ENCODE measurements at regions not wholly inside any gene's neighbourhood (a gene's known extent, or its start where the extent isn't known, plus 50 kb on each side); places are given as distances from the start of the nearest gene placed in this dataset.

DNA sequence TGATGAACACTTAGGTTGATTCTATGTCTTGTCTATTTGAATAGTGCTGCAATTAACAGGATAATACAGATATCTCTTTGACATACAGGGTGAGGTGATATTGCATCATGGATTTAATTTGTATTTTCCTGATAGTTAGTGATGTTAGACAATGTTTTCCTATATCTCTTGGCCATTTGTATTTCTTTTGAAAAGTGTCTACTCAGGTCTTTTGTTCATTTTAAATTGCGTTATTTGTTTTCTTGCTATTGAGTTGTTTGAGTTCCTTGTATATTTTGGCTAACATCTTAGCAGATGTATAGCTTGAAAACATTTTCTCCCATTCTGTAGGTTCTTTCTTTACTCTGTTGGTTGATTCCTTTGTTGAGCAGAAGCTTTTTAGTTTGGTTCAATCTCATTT, 460.6 kb downstream of the CCDC91 start:
- in situ Hi-C loops (cut with HindIII; ENCODE audit: low pct_unique_long_range_greater_than_20kb, low sequenced_read_pairs): no loop called here
- no peak for DNase-seq (ENCODE audit: low read depth, low spot score)

DNA sequence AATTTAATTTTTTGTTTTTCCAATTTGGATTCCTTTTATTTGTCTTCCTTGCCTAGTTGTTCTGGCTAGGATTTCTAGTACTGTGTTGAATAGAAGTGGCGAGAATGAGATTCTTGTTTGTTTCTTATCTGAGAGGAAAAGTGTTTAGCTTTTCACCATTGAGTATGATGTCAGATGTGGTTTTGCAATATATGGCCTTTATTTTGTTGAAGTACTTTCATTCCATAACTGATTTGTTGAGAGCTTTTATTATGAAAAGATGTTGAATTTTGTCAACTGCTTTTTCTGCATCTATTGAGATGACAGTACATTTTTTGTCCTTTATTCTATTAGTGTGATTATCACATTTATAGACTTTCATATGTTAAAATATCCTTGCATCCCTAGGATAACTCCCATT, 462.0 kb downstream of the CCDC91 start:
- in situ Hi-C loops (cut with HindIII; ENCODE audit: low pct_unique_long_range_greater_than_20kb, low sequenced_read_pairs): no loop called here
- DNase-seq (ENCODE audit: low read depth, low spot score): no peak

DNA sequence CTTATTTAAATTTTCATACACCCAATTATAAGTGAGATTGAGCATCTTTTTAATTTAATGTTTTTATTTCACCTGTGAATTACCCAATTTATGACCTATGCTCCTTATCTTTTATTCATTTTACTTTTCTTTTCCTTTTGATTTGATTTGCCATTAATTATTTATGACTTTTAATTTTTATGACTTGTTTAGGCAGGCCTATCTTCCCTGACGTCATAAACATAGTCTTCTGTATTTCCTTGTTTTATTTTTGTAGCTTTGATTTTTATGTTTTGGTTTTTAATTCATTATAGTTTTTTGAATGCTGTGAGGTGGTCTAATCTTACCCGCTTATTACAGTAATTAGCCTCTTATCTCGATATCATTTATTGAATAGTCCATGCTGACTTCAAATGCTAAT, 467.1 kb upstream of the FAR2 start:
- in situ Hi-C loops (cut with HindIII; ENCODE audit: low pct_unique_long_range_greater_than_20kb, low sequenced_read_pairs): no loop called here
- DNase-seq (ENCODE audit: low read depth, low spot score): no peak

DNA sequence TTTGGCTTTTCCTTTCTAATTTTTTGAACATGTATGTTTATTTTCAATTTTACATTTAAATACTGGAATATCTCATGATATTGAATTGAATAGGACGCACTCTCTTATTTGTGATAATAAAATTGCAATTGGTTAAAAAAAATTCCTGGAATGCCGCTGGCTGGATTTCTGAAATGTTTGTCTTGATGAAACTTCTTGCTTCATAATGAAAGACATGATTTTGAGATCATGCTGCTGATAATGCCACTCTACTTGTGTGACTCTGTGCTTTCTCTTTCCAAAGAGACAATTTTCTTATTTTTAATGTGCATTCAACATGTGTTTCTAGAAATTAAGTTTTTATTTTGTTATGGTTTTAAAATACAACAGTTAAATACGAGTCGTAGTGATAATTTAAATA, 465.7 kb upstream of the FAR2 start:
- in situ Hi-C loops (cut with HindIII; ENCODE audit: low pct_unique_long_range_greater_than_20kb, low sequenced_read_pairs): no loop called here
- DNase-seq (ENCODE audit: low read depth, low spot score): no peak

DNA sequence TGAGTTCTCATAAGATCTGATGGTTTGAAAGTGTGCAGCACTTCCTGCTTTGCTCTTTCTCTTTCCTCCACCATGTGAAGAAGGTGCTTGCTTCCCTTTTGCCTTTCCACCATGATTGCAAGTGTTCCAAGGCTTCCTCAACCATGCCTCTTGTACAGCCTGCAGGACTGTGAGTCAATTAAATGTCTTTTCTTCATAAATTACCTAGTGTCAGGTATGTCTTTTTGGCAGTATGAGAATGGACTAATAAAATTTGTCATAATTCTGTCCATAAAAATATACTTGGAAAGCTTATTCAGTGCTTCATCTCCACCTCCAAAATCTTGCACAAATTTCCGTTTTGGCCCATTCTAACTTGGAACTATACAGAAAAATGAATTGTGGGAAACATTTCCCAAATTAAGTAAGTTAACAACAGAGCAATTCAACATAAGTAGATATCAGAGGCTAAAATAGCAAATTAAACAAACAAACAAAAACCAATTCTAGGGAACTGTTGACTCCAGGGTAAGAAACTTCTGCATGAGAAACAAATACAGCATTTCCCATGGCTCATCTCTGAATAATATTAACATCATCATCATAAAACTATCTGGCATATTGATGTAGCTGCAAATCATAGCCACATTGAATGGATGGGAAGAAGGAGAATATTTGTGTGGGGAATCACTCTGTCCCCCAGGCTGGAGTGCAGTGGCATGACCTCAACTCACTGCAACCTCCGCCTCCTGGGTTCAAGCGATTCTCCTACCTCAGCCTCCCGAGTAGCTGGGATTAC, 459.5 kb upstream of the FAR2 start:
- no peak for DNase-seq (ENCODE audit: low read depth, low spot score)
- in situ Hi-C loops (cut with HindIII; ENCODE audit: low pct_unique_long_range_greater_than_20kb, low sequenced_read_pairs): no loop called here

DNA sequence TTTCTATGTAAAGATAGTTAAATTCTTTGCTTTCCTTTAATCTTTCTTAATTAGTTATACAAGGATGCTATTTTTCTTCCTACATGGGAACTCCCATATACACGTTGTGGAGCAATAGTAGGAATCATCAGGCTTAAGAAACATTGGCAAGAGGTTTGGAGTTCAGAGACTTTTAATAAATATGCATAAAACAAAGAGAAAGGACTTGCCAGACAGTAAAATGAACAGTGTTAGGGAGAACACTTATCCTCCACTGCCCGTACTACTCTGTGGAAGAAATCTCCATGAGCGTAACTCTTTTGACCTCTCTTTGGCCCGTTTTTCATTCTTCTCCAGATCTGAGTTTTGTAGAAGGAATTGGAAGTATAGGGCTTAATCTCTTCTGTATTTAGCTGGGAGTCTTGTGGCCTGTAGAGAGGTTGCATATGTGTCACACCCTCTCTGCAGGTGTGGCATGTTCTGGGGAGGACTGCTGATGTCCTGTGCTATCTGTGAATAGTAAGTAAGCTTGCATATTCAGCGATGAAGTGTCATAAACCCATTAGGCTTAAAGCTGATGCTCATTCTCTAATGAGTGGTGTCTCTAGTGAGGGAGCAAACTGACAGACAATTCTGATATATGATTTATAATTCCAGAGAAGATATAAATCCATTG, 455.4 kb upstream of the FAR2 start:
- no peak for DNase-seq (ENCODE audit: low read depth, low spot score)
- in situ Hi-C loops (cut with HindIII; ENCODE audit: low pct_unique_long_range_greater_than_20kb, low sequenced_read_pairs): no loop called here

DNA sequence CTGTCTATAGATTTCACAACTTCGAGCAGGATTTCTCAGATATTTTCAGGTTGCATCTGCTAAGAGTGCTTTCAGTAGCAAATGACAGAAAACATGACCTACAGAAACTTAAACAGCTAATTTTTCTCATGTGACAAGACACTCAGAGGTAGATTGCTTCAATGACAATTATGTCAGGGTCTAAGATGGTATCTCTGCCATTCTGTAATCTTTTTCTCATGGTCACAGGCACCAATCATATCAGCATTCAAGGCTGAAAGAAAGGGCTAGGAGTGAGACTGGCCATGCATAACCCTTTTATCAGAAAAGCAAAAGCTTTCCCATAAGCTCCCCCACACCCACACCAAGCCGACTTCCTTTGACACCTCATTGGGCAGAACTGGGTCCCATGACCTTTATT, 450.5 kb upstream of the FAR2 start:
- DNase-seq (ENCODE audit: low read depth, low spot score): no peak
- in situ Hi-C loops (cut with HindIII; ENCODE audit: low pct_unique_long_range_greater_than_20kb, low sequenced_read_pairs): no loop called here

DNA sequence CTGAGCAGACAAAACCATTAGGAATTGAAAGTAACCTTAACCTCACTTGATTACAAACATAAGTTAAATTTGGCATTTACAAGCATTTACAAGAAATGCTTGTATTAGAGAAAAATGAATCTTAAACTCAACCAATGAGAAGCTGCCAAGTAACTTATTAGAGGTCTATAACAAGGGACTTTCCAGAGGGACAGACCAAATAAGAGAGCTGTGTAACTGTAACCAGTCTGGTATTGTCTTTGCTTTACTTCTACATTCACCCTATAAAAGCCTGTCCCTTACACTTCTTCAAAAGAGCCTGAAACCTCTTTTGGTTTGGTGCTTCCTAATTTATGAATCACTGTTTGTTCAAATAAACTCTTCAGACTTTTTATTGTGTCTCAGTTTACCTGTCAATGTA, 450.0 kb upstream of the FAR2 start:
- in situ Hi-C loops (cut with HindIII; ENCODE audit: low pct_unique_long_range_greater_than_20kb, low sequenced_read_pairs): no loop called here
- no peak for DNase-seq (ENCODE audit: low read depth, low spot score)

DNA sequence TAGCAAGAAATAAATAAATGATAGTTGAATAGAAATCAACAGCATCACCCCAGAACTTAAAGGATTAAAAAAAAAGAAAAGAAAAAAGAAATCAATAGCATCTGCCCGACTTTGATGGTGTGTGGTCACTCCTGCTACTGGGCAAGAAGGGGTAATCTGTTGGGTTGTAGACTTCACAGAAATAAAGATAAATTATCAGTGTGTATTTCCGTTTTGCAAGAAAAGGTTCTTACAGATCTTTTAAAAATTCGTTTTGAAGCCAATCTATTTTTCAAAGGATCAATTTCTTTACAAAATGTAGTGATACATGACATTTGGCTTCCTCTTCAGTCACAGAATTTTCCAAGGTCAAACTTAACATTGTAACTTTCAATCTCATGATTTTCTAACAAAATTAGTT, 448.9 kb upstream of the FAR2 start:
- in situ Hi-C loops (cut with HindIII; ENCODE audit: low pct_unique_long_range_greater_than_20kb, low sequenced_read_pairs): no loop called here
- no peak for DNase-seq (ENCODE audit: low read depth, low spot score)

DNA sequence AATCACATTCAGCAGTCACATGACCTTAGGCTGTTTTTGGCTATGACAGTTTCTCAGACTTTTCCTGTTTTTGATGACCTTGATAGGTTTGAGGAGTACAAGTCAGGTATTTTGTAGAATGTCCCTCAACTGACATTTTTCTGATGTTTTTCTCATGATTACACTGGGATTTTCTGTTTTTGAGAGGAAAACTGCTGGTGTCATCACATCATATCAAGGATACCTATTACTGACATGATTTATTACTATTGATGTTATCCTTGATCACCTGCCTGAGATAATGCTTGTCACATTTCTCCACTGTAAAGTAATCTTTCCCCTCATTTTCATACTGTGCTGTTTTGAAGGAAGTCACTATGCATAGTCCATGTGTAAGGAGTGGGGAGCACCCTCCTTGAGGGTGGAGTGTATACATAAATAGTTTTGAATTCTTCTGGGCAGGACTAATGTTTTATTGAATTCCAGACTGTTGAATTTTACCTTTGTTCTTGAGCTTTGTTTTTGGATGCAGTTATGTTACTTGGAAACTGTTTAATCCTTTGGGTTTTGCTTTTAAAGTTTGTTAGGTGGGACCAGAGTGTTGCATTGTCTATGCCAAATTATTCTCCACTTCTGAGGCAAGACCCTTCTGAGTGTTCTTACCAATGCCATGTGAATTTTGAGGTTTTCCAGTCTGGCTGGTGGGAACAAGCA, 444.5 kb upstream of the FAR2 start:
- no peak for DNase-seq (ENCODE audit: low read depth, low spot score)
- in situ Hi-C loops (cut with HindIII; ENCODE audit: low pct_unique_long_range_greater_than_20kb, low sequenced_read_pairs): no loop called here

DNA sequence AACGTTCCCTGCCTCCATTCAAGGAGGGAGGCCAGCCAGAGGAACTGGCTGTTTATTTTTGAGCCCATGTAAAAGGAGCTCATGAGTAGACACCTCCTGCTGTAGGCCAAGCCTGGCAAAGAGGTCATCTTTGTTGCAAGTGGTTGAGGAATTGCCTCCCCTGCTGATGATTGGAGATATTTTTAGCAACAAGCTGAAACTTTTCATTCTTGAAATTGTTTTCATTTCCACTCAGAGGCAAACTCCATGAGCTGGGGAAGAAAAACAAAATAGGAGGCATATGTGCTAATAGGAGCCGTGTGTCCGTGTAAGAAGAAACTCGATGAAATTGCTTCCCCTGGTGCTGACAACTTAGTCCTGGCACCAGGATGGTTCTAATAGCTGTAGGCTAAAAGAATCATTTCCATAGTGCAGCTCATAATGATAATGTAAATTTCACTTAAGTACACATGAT, 440.1 kb upstream of the FAR2 start:
- in situ Hi-C loops (cut with HindIII; ENCODE audit: low pct_unique_long_range_greater_than_20kb, low sequenced_read_pairs): no loop called here
- peak; percentile 36 for DNase-seq (ENCODE audit: low read depth, low spot score)

DNA sequence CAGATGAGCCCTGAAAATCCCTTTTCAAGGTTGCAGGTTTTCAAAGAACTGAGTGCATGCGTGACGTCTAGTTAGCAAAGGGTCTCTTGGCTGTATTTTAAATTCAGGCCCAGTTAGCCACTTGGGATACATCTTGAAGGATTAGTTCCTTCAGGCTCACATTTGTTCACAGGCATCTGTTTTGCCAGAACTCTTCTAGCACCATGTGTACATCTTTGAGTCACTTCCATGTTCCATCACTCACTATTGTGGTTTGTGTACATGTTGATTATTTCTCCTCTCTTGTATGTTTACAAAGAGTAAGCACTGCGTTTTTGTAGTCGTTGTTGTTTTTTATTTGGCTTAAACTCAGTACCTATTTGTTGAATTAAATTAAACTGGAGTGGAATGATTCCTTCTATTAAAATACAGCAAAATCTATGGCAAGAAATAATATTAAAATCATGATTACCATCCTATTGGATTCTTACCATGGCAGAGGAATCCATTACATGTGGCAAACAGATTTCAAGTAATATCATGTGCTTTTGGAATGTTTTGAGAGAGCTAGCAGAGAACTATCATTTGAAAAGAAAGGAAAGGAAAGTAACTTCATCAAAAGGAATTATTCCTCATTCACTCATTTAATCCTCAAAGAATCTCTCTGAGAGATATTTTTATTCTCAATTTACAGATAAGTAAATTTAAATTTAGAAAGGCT, 438.9 kb upstream of the FAR2 start:
- no peak for DNase-seq (ENCODE audit: low read depth, low spot score)
- in situ Hi-C loops (cut with HindIII; ENCODE audit: low pct_unique_long_range_greater_than_20kb, low sequenced_read_pairs): no loop called here

DNA sequence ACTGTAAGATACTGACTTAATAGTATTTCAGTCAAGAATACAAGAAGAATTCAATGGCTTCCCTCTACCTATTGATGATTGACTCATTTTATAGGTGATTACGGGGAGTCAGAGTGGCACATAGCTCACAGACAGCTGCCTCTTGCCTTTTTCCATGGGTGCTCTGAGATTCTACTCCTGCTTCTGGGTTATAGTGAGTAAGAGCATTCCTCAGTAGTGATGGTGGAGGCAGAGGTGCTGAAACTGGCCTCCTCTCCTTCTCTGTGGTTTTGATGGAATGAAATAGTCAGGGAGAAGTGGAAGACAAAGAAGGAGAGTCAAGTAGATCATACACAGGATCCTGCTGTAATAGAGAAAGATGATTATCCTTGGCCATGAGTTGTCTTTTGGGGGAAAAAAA, 438.2 kb upstream of the FAR2 start:
- in situ Hi-C loops (cut with HindIII; ENCODE audit: low pct_unique_long_range_greater_than_20kb, low sequenced_read_pairs): no loop called here
- DNase-seq (ENCODE audit: low read depth, low spot score): no peak

DNA sequence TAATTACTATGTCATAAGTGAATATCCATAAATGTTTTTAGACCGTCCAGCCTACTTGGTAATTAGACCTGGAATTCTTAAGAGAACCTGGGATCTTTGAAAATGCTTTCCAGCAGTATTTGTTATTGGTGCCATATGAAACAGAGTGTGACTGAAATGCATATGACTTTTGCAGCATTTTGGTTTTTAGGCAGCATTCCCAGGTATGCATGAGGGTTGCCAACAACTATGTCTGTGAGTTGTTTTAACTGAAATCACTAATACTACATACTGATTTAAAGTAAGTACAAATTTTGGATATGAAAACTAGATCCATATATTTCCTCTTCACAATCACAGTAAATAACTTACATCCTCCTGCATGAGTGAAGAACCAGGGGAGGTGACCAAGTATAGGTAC, 437.7 kb upstream of the FAR2 start:
- DNase-seq (ENCODE audit: low read depth, low spot score): no peak
- in situ Hi-C loops (cut with HindIII; ENCODE audit: low pct_unique_long_range_greater_than_20kb, low sequenced_read_pairs): no loop called here

DNA sequence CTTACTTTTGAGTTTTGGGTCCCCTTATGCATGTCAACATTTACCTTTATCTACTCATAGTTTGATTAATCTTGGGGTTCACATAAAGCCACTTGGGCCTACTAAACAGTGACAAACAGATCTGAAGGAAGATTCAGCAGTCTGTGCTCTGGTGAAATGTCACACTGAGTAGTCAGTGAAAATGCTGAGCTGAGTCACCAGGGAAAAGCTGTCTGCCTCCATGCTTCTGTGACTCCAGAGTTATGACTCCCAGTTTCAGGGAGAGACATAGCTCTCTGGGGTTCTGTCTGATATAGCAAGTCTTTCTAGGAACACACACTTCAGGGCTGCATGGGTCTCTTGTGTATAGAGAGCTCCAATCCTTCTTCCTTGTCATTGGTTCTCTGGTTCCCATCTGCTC, 406.3 kb upstream of the FAR2 start:
- no peak for DNase-seq (ENCODE audit: low read depth, low spot score)

DNA sequence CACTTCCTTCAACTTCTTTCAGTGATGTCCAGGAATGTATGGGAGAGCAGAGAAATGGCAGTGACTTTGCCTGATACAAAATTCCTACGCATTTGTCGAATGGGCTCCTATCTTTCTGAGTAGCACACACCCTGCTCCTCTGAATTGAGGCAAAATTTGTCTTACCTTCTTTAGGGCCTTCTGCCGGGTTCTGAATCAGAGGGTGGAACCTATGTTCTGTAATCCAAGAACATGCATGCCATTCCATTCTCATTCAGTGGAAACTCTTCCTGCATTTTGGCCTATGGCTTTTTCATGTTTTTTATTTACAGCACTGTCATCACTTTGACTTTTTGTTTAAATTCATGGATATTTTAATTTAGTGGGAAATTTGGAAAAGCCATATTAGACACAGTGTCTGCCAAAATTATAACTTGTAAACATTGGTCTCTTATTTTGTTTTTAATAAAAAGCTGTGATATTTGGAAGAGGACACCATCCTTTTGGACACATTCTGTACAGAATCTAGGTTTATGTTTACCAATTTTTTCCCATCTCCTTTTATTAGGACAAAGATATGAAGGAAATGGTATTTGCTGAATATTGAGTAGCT, 402.2 kb upstream of the FAR2 start:
- DNase-seq (ENCODE audit: low read depth, low spot score): no peak
- in situ Hi-C loops (cut with HindIII; ENCODE audit: low pct_unique_long_range_greater_than_20kb, low sequenced_read_pairs): no loop called here

More for the DNA sequence above, 406.3 kb upstream of the FAR2 start:
- in situ Hi-C loops (cut with HindIII; ENCODE audit: low pct_unique_long_range_greater_than_20kb, low sequenced_read_pairs): no loop called here

DNA sequence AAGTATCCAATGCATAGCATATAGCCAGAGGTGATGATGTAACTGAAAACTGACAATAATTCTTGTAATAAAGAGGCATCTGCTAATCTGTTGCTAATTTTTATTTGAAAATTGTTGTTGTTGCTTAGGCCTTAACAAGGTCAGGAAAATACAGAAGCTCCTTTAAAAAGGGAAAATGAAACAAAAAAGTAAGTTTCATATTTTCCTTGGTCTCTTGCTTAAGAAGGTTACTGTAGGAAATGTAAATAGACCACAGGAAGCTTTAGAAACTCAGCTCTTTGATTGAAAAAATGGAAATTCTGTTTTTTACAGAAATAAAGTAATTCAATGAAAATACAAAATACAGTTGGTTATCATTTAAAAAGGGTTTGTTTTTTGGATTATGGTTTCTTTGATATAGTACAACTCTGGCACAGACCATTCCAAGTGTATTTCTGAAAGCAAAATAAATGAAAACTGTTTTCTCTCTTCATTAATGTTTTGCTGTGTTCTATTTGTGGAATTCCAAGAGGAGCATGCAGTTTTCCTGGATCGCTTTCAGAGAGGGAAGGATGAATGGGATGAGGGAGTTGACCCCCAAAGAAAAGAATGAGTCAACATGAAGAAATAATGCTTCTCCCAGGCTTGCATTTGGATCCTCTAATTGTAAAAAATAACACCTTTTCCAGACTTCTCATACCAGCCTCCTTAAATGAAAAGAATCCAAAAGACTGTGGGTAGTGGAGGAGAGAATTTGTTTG, 398.0 kb upstream of the FAR2 start:
- no peak for DNase-seq (ENCODE audit: low read depth, low spot score)
- in situ Hi-C loops (cut with HindIII; ENCODE audit: low pct_unique_long_range_greater_than_20kb, low sequenced_read_pairs): no loop called here
